ENCODE measurements at regions not wholly inside any gene's neighbourhood (a gene's known extent, or its start where the extent isn't known, plus 50 kb on each side); places are given as distances from the start of the nearest gene placed in this dataset.

DNA sequence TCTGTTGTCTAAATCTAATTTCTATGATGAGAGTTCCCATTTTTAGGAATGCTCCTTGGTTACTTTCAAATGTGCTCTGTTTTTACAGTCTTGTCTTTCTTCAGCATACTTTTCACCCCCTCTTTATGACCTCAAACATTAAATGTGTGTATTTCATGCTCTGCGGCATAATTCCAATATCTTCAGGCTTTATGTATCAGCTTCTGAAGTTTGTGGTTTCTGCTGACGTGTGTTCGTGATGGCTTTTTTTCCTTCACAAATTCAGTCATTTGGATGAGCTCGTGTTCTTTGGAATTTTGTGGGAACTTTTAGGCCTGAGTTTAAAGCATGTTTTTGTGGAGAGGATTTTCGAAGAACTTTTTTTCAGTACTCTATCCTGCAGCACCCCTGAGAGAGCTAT is 97.7 kb upstream of the CHRNA7 start:
- TF ChIP-seq, protein P1, sequence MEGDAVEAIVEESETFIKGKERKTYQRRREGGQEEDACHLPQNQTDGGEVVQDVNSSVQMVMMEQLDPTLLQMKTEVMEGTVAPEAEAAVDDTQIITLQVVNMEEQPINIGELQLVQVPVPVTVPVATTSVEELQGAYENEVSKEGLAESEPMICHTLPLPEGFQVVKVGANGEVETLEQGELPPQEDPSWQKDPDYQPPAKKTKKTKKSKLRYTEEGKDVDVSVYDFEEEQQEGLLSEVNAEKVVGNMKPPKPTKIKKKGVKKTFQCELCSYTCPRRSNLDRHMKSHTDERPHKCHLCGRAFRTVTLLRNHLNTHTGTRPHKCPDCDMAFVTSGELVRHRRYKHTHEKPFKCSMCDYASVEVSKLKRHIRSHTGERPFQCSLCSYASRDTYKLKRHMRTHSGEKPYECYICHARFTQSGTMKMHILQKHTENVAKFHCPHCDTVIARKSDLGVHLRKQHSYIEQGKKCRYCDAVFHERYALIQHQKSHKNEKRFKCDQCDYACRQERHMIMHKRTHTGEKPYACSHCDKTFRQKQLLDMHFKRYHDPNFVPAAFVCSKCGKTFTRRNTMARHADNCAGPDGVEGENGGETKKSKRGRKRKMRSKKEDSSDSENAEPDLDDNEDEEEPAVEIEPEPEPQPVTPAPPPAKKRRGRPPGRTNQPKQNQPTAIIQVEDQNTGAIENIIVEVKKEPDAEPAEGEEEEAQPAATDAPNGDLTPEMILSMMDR (IDR thresholded peaks at IDR 0.05): no peak
- no peak for TF ChIP-seq POLR2A (IDR thresholded peaks at IDR 0.05)

All from right lobe of liver (tissue), 4 donors.